Gastrocnemius medialis (tissue), 4 donors: ENCODE measurements at regions not wholly inside any gene's neighbourhood (a gene's known extent, or its start where the extent isn't known, plus 50 kb on each side); places are given as distances from the start of the nearest gene placed in this dataset.

Experiments
- ATAC-seq, 2 donors: fragments of 150-250 bp; one replicate each; pipeline ENCODE4 v1.9.1; 2016
- DNase-seq, 2 donors: peaks; one replicate each; pipeline ENCODE4 v3.0.0-alpha.2; 2019
- H3K27ac ChIP-seq, 4 donors: fragments of 200-600 bp; sonication (generic); 1 replicate in 1 of 4; 2 replicates in 3 of 4; pipeline ENCODE4 v1.5.1; 2016 to 2018; ENCODE audit warnings: mild to moderate bottlenecking in 2 of 4, moderate library complexity in 1 of 4
- H3K27me3 ChIP-seq, 3 donors: fragments of 200-600 bp; sonication (generic) in 2 of 3; 1 replicate in 1 of 3; 2 replicates in 2 of 3; pipeline versions ENCODE4 v1.5.1 to v1.6.0; 2016 to 2019; ENCODE audit warnings: mild to moderate bottlenecking in 1 of 3, moderate library complexity in 1 of 3
- H3K36me3 ChIP-seq, 2 donors: fragments of 200-600 bp; sonication (generic) in 1 of 2; one replicate each; pipeline ENCODE4 v1.5.1; 2017 to 2018
- H3K4me1 ChIP-seq, 2 donors: fragments of 200-600 bp; sonication (generic) in 1 of 2; one replicate each; pipeline ENCODE4 v1.5.1; 2016 to 2017; ENCODE audit warnings: mild to moderate bottlenecking in 2 of 2
- H3K4me3 ChIP-seq, 4 donors: fragments of 200-600 bp; sonication (generic) in 3 of 4; 1 replicate in 1 of 4; 2 replicates in 3 of 4; pipeline ENCODE4 v1.5.1; 2016 to 2019; ENCODE audit warnings: mild to moderate bottlenecking in 2 of 4
- H3K9me3 ChIP-seq, 3 donors: fragments of 200-600 bp; sonication (generic) in 2 of 3; 1 replicate in 1 of 3; 2 replicates in 2 of 3; pipeline ENCODE4 v1.5.1; 2016 to 2019
- CTCF ChIP-seq, 5 experiments: fragments of 450-650 bp in 3 of 5; fragments of 200-600 bp in 2 of 5; sonication (generic) in 2 of 5; IDR thresholded peaks in 4 of 5; conservative IDR thresholded peaks in 1 of 5; 1 replicate in 4 of 5; 2 replicates in 1 of 5; pipeline ENCODE4 v1.5.1; 2016 to 2019; ENCODE audit warnings: antibody characterized with exemption in 5 of 5, mild to moderate bottlenecking in 3 of 5, moderate library complexity in 3 of 5
- POLR2A ChIP-seq, 2 donors: fragments of 450-650 bp; IDR thresholded peaks; one replicate each; pipeline ENCODE4 v1.6.1; 2017; ENCODE audit warnings: antibody characterized with exemption in 2 of 2, mild to moderate bottlenecking in 2 of 2, moderate library complexity in 2 of 2
- in situ Hi-C, 4 donors: fragments of 200-750 bp; cut with MboI; loops; one replicate each; pipeline versions ENCODE4 v1.15.0 to v1.8.0; 2017; ENCODE audit warnings: low sequenced_read_pairs in 4 of 4
- intact Hi-C: fragments of 100-400 bp; cut with DNase I; formaldehyde crosslinking; loops from one replicate; pipeline ENCODE4 v1.15.1; 2023; ENCODE audit warnings: low total_unique reads

GRCh38 chr13:68369739-68370138 lies 1139.6 kb upstream of the PCDH9 start:
- Histone ChIP-seq H3K27me3 (no peaks in the 10 kb centered on the region), H3K4me1 (no peaks in the 10 kb centered on the region), H3K9me3 (no peaks in the 10 kb centered on the region), H3K4me3 (no peak overlapping the region), H3K27ac (no peak overlapping the region), H3K36me3 (no peaks in the 10 kb centered on the region)
- intact Hi-C loops (no loop called here), in situ Hi-C loops (no loop called here)
- no peak for TF ChIP-seq CTCF (IDR thresholded peaks at IDR 0.05 in 4 of 5, conservative IDR thresholded peaks at IDR 0.05 in 1 of 5)
- no peak for TF ChIP-seq POLR2A (IDR thresholded peaks at IDR 0.05)
- ATAC-seq (no peak), DNase-seq (no peak)

- ATAC-seq (no peak), DNase-seq (no peak)
- Histone ChIP-seq H3K27me3 (no peaks in the 10 kb centered on the region), H3K9me3 (no peaks in the 10 kb centered on the region), H3K4me3 (no peak overlapping the region), H3K27ac (no peak overlapping the region), H3K4me1 (no peaks in the 10 kb centered on the region), H3K36me3 (no peaks in the 10 kb centered on the region)
- TF ChIP-seq CTCF (IDR thresholded peaks at IDR 0.05 in 4 of 5, conservative IDR thresholded peaks at IDR 0.05 in 1 of 5) (no peak), POLR2A (IDR thresholded peaks at IDR 0.05) (no peak)
- intact Hi-C loops = no loop called here
- in situ Hi-C loops = no loop called here
Observed at GRCh38 chr13:68368922-68369321, 1138.8 kb upstream of the PCDH9 start.

- no peaks in the 10 kb centered on the region for H3K36me3 ChIP-seq
- TF ChIP-seq POLR2A (IDR thresholded peaks at IDR 0.05) = no peak
- TF ChIP-seq CTCF (IDR thresholded peaks at IDR 0.05 in 4 of 5, conservative IDR thresholded peaks at IDR 0.05 in 1 of 5) = no peak
- H3K9me3 ChIP-seq = no peaks in the 10 kb centered on the region
- H3K4me1 ChIP-seq = no peaks in the 10 kb centered on the region
- no peak overlapping the region for H3K4me3 ChIP-seq
- no peak overlapping the region for H3K27ac ChIP-seq
- ATAC-seq (no peak), DNase-seq (no peak)
- in situ Hi-C loops = no loop called here
- no peaks in the 10 kb centered on the region for H3K27me3 ChIP-seq
- intact Hi-C loops = no loop called here
Observed at GRCh38 chr13:68359105-68359504, 1129.0 kb upstream of the PCDH9 start.

- ATAC-seq (no peak), DNase-seq (no peak)
- intact Hi-C loops = no loop called here
- Histone ChIP-seq H3K36me3 (no peaks in the 10 kb centered on the region), H3K4me1 (no peaks in the 10 kb centered on the region), H3K27ac (no peak overlapping the region), H3K27me3 (no peaks in the 10 kb centered on the region), H3K4me3 (no peak overlapping the region), H3K9me3 (no peaks in the 10 kb centered on the region)
- in situ Hi-C loops = no loop called here
- TF ChIP-seq CTCF (IDR thresholded peaks at IDR 0.05 in 4 of 5, conservative IDR thresholded peaks at IDR 0.05 in 1 of 5) (no peak), POLR2A (IDR thresholded peaks at IDR 0.05) (no peak)
Observed at GRCh38 chr13:68358294-68358705, 1128.2 kb upstream of the PCDH9 start.

- no peaks in the 10 kb centered on the region for H3K27me3 ChIP-seq
- no peak for ATAC-seq
Observed at GRCh38 chr13:68350554-68350953, 1120.4 kb upstream of the PCDH9 start.

More at GRCh38 chr13:68350554-68350953, 1120.4 kb upstream of the PCDH9 start:
- H3K4me3 ChIP-seq = no peak overlapping the region
- no peaks in the 10 kb centered on the region for H3K9me3 ChIP-seq
- no peaks in the 10 kb centered on the region for H3K4me1 ChIP-seq
- no peak overlapping the region for H3K27ac ChIP-seq
- intact Hi-C loops = no loop called here
- in situ Hi-C loops = no loop called here
- H3K36me3 ChIP-seq = no peaks in the 10 kb centered on the region
- no peak for DNase-seq
- TF ChIP-seq POLR2A (IDR thresholded peaks at IDR 0.05) (no peak), CTCF (IDR thresholded peaks at IDR 0.05 in 4 of 5, conservative IDR thresholded peaks at IDR 0.05 in 1 of 5) (no peak)
